Kidney capillary endothelial cell (primary cell): ENCODE measurements at regions not wholly inside any gene's neighbourhood (a gene's known extent, or its start where the extent isn't known, plus 50 kb on each side); places are given as distances from the start of the nearest gene placed in this dataset.

ENCODE experiments used
- DNase-seq: peaks from one replicate; pipeline ENCODE4 v3.0.0-alpha.2; 2018; ENCODE audit warnings: low spot score

DNA sequence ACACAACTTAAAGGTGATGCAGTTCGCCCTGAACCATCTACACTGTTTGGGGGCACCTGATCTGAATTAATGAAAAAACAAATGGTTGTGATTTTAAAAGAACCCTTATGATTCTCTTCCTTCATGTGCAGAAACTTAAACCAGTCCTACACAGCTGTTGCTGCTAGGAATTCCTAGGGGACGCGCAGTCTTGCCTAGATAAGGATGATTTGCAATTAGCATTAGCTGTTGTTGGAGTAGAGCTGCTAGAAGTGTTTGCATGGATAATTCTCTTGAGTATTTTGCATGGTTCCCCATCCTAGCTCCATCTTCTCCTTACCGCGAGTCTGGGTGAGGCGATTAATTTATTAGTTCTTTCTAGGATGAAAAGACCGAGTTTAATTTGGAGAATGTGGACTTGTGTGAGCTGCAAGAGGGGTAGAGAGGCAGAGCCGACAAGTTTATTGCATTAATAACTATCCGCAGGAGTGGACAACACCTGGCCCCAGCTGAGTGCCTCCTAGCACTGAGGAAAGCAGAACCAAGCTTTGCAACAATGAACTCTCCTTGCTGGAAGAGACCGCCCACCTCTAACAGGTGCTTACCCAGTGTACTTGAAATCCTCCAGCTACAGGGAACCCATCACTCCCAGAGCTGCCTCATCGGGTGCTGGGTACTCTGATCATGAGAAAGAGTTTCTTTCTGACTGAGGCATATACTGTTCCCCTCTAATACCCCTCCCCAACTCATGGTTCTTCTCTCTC, 75.0 kb upstream of the WNT7A start:
- DNase-seq, result no peak

DNA sequence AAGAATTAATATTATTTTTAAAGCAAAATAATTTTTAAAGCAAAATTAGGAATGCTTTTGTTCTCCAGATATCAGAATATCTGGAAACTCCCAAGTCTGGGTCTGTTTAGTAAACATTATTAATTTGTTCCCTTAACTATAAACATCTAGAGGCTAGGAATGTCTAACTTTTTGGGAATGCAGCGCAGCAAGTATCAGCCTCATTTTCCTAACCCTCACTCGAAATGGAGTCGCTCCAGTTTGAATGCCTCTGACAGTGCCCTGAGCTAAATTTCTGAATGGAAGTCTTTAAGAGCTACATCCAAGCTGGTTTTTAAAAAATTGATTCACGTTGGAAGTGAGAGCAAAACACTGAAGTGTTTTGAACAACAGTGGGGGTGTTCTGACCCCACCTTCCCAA, 74.4 kb upstream of the WNT7A start:
- no peak for DNase-seq

DNA sequence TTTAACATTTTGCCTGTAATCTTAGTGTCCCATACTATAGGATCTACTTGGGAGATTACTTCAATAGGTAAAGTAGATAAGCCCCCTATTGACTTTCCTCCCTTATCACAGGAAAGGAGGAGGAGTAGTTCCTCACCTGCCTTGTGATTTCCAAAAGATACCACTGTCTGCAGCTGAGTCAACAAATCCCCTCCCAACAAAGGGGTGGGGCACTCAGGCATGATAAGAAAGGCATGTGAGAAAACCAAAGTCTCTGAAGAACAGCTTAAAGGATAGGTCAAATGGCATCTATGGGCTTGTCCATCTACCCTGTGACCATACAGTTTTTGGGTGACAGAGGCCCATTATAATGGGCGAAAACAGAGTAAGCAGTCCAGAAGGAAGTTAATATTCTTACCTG, 71.3 kb upstream of the WNT7A start:
- DNase-seq, result no peak

DNA sequence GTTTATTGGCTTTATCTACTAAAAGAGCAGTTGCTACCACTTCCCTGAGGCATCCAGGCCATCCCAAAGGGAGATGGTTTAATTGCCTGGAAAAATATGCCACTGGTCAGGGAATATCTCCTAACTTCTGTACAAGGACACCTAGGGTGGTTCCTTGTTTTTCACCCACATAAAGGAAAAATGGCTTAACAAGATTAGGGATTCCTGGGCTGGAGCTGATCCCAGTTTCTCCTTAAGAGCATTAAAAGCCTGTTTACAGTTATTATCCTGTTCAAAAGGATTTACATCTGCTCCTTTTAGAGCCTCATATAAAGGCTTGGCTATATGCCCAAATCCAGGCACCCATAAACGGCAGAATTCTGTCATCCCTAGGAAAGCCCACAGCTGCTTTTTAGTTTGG, 70.2 kb upstream of the WNT7A start:
- DNase-seq, result no peak

DNA sequence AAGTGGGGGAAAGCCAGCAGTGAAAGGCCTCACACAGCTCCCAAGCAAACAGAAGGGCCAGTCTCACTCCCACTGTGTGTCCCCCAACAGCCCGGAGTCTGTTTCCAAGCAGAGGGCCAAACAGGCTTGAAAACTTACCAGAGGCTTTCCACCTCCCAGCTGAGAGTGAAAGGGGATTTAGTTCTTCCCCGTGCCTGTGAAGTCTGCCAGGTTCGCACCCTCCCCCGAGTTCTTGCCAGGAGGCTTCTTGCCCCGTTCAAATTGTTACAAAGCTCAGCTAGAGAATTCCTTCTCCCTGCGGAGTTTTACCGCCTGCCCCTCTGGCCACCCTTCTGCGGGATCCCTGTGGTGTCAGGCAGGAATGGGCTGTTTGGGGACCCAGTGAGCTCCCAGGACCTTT, 68.0 kb upstream of the WNT7A start:
- no peak for DNase-seq

DNA sequence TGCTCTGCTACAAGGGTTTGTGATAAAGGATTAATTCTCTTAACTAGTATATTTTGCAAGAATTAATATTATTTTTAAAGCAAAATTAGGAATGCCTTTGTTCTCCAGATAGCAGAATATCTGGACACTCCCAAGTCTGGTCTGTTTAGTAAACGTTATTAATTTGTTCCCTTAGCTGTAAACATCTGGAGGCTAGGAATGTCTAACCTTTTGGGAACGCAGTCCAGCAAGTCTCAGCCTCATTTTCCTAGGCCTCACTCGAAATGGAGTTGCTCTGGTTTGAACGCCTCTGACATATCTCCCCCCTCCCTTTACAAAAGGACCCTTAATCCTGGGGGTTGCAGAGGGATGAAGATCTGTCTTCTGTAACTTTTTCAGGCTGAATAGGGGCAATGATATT, 59.3 kb upstream of the WNT7A start:
- DNase-seq, result no peak

DNA sequence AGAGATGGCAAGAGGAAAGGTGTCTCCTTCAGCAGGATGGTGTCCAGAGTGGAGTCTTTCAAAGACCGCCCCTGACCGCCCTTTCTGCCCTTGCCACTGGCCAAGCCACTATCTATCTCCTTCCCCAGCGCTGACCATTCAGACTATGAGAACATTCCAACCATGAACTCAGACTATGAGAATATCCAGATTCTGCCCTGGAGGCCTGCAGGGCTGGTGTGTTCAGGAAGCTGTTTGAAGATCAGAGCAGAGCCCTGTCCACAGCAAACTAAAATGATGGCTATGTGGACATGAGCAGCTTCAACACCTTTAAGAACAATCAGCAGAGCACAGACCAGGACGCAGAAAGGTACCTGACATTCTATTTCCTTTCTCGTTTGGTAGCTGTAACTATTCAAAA, 57.3 kb upstream of the WNT7A start:
- no peak for DNase-seq

DNA sequence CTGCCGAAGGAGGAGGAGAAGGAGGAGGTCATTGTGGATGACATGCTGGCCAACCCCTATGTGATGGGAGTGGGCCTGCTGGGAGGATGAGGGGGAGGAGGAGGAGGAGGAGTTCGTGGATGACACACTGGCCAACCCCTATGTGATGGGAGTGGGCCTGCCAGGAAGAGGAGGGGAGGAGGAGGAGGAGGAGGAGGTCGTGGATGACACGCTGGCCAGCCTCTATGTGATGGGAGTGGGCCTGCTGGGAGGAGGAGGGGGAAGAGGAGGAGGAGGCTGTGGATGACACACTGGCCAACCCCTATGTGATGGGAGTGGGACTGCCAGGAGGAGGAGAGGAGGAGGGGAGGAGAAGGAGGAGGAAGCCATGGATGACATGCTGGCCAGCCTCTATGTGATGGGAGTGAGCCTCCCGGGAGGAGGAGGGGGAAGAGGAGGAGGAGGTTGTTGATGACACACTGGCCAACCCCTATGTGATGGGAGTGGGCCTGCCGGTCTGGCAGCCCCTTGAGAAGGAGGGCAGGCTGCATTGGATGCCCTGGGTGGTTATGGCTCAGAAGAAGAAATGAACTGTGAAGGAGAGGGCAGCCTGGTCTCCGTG, 55.7 kb upstream of the WNT7A start:
- DNase-seq, result no peak

DNA sequence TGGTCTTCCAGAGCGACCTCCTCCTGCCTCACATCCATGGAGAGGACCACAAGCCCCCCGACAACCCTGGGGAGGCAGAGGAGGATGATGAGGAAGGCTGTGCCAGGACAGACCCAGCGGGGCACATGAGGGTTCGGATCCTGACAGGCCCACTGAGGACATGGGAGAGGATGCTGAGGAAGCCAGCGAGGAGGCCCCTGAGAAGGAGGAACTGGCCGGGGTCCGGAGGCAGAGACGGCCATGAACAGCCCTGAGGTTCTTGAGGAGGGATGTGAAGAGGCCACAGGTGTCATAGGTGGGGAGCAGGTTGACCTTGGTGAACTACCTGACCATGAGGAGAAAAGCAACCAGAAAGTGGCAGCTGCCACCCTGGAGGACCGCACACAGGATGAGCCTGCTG, 54.9 kb upstream of the WNT7A start:
- no peak for DNase-seq

DNA sequence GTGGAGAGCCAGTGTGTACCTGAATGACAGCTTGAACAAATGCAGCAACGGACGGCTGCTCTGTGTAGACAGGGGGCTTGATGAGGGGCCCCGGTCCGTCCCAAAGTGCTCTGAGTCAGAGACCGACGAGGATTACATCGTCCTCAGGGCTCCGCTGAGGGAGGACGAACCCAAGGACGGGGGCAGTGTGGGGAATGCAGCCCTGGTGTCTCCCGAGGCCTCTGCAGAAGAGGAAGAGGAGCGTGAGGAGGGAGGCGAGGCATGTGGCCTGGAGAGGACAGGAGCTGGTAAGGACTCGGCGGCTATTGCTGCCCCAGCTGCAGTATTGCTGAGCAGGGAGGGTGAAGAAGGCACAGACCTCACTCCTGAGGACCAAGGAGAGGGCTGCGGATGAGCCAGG, 54.4 kb upstream of the WNT7A start:
- DNase-seq, result no peak

DNA sequence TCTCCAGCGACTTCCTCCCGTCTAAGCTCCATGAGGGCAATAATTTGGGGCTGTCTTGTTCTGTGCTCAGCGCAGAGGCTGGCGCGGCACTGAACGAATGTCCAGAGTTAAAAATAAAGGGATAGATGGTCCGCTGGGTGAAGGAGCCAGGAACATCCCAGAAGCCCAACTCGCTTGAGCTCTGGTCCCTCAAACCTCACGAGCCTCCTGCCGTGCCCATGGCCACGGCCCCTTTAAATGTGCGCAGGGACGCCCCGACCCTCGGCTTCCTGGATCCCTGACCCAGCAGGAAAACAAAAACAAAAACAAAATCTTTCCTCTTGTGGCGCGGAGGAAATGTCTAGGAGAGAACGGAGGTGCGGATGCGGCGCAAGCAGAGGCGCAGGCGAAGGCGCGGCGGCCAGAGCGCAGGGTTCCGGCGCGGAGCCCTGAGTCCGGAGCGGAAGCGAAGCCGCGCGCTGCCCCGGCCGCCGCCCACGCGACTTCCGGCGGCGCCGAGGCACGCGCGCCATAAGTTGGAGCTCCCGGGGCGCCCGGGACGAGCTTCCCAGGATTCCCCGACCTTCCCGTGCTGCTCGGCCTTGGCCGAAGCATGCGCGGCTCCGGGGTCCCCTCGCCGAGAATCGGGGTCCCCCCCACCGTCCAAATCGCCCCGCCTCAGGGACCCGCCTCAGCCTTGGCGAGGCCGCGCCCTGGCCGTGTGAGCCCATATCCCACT, 52.9 kb upstream of the WNT7A start:
- peak; percentile 49 for DNase-seq

DNA sequence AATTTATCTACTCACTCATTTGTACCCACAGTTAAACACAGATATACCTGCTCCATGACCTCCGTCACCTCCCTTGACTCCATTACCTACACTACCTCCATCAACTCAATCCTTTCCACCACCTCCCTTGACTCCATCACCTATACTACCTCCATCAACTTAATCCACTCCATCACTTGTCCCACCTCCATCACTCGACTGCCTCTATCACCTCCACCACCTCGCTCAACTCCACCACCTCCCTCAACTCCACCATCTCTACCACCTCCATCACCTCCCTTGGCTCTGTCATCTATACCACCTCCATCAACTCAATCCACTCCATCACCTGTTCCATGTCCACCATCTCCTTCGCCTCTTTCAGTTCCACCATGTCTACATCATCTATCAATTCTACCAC, 51.3 kb upstream of the WNT7A start:
- no peak for DNase-seq
